ENCODE measurements at regions not wholly inside any gene's neighbourhood (a gene's known extent, or its start where the extent isn't known, plus 50 kb on each side); places are given as distances from the start of the nearest gene placed in this dataset.

GRCh38 chr1:212207822-212208520 is 77.2 kb upstream of the PPP2R5A start:
- 94% methylated on average over 5 of the region's 5 CpGs for WGBS
- no peaks in the 10 kb centered on the region for H3K27me3 ChIP-seq (replicated peaks; ENCODE audit: insufficient read depth)
- intact Hi-C loops (cut with DNase I) = no loop called here
- no peak overlapping the region for H3K27ac ChIP-seq
- TF ChIP-seq POLR2AphosphoS5 (IDR thresholded peaks at IDR 0.05) = no peak
- TF ChIP-seq CTCF (IDR thresholded peaks at IDR 0.05) = no peak
- no peak for TF ChIP-seq POLR2A (IDR thresholded peaks at IDR 0.05)
- no peak for DNase-seq (ENCODE audit: low spot score)
- H3K4me3 ChIP-seq = no peak overlapping the region
- H3K36me3 ChIP-seq = no peaks in the 10 kb centered on the region
- no peaks in the 10 kb centered on the region for H3K4me1 ChIP-seq (replicated peaks)
- H3K9me3 ChIP-seq = no peaks in the 10 kb centered on the region

- Histone ChIP-seq H3K9me3 (no peaks in the 10 kb centered on the region), H3K36me3 (no peaks in the 10 kb centered on the region), H3K4me1 (replicated peaks) (no peaks in the 10 kb centered on the region), H3K27me3 (replicated peaks; ENCODE audit: insufficient read depth) (no peaks in the 10 kb centered on the region), H3K4me3 (no peak overlapping the region), H3K27ac (no peak overlapping the region)
- DNase-seq (ENCODE audit: low spot score) = no peak
- 67% methylated on average over 2 of the region's 2 CpGs for WGBS
- intact Hi-C loops (cut with DNase I) = no loop called here
- no peak for TF ChIP-seq POLR2A (IDR thresholded peaks at IDR 0.05)
- TF ChIP-seq POLR2AphosphoS5 (IDR thresholded peaks at IDR 0.05) = no peak
- no peak for TF ChIP-seq CTCF (IDR thresholded peaks at IDR 0.05)
Measured at GRCh38 chr1:212208978-212209644, 76.1 kb upstream of the PPP2R5A start.

GRCh38 chr1:212211371-212211770 is 73.8 kb upstream of the PPP2R5A start:
- Histone ChIP-seq H3K4me1 (replicated peaks) (no peaks in the 10 kb centered on the region), H3K9me3 (no peaks in the 10 kb centered on the region), H3K27ac (no peak overlapping the region), H3K36me3 (no peaks in the 10 kb centered on the region), H3K4me3 (no peak overlapping the region), H3K27me3 (replicated peaks; ENCODE audit: insufficient read depth) (no peaks in the 10 kb centered on the region)
- no peak for DNase-seq (ENCODE audit: low spot score)
- intact Hi-C loops (cut with DNase I) = no loop called here
- TF ChIP-seq POLR2AphosphoS5 (IDR thresholded peaks at IDR 0.05) = no peak
- TF ChIP-seq POLR2A (IDR thresholded peaks at IDR 0.05) = no peak
- no peak for TF ChIP-seq CTCF (IDR thresholded peaks at IDR 0.05)
- 99% methylated on average over 4 of the region's 4 CpGs for WGBS

- TF ChIP-seq CTCF (IDR thresholded peaks at IDR 0.05) = no peak
- no peak for TF ChIP-seq POLR2AphosphoS5 (IDR thresholded peaks at IDR 0.05)
- TF ChIP-seq POLR2A (IDR thresholded peaks at IDR 0.05) = no peak
- DNase-seq (ENCODE audit: low spot score) = no peak
- no peak overlapping the region for H3K4me3 ChIP-seq
- WGBS = 98% methylated on average over 4 of the region's 4 CpGs
- no peaks in the 10 kb centered on the region for H3K36me3 ChIP-seq
- no peaks in the 10 kb centered on the region for H3K4me1 ChIP-seq (replicated peaks)
- no peaks in the 10 kb centered on the region for H3K27me3 ChIP-seq (replicated peaks; ENCODE audit: insufficient read depth)
- H3K9me3 ChIP-seq = no peaks in the 10 kb centered on the region
- H3K27ac ChIP-seq = no peak overlapping the region
- intact Hi-C loops (cut with DNase I) = no loop called here
Measured at GRCh38 chr1:212212343-212212742, 72.9 kb upstream of the PPP2R5A start.

- no peaks in the 10 kb centered on the region for H3K4me1 ChIP-seq (replicated peaks)
- H3K36me3 ChIP-seq = no peaks in the 10 kb centered on the region
- intact Hi-C loops (cut with DNase I) = no loop called here
- WGBS = 83% methylated on average over 7 of the region's 7 CpGs
- no peak for DNase-seq (ENCODE audit: low spot score)
- H3K4me3 ChIP-seq = no peak overlapping the region
- no peak overlapping the region for H3K27ac ChIP-seq
- no peaks in the 10 kb centered on the region for H3K27me3 ChIP-seq (replicated peaks; ENCODE audit: insufficient read depth)
- no peak for TF ChIP-seq CTCF (IDR thresholded peaks at IDR 0.05)
- no peak for TF ChIP-seq POLR2A (IDR thresholded peaks at IDR 0.05)
- TF ChIP-seq POLR2AphosphoS5 (IDR thresholded peaks at IDR 0.05) = no peak
- no peaks in the 10 kb centered on the region for H3K9me3 ChIP-seq
Measured at GRCh38 chr1:212212906-212213305, 72.3 kb upstream of the PPP2R5A start.

All from prostate gland (tissue), 2 donors.